HepG2 (cell line): ENCODE measurements at regions not wholly inside any gene's neighbourhood (a gene's known extent, or its start where the extent isn't known, plus 50 kb on each side); places are given as distances from the start of the nearest gene placed in this dataset.

Source experiments
- CREB1 ChIP-seq, 2 experiments: fragments of 450-650 bp in 1 of 2; IDR thresholded peaks; 2 replicates each; pipeline ENCODE4 v1.6.1; 2016 to 2017; ENCODE audit warnings: control low read depth in 1 of 2, mild to moderate bottlenecking in 1 of 2, missing compliant biosample characterization in 1 of 2, missing genetic modification characterization in 1 of 2
- KDM2A ChIP-seq: sonication (generic); formaldehyde crosslinking; IDR thresholded peaks from 2 replicates; pipeline ENCODE4 v1.4.0; 2020; ENCODE audit warnings: low read depth, missing genetic modification reagents, borderline replicate concordance
- RAD21 ChIP-seq: fragments of 450-650 bp; formaldehyde crosslinking; IDR thresholded peaks from 2 replicates; pipeline ENCODE4 v1.5.0; 2020; ENCODE audit warnings: mild to moderate bottlenecking
- U2AF1 ChIP-seq: fragments of 200-400 bp; formaldehyde crosslinking; optimal IDR thresholded peaks from 2 replicates; pipeline ENCODE3; 2017; ENCODE audit warnings: mild to moderate bottlenecking, low read depth, low read length
- ZNF569 ChIP-seq: sonication (generic); formaldehyde crosslinking; IDR thresholded peaks from 2 replicates; pipeline ENCODE4 v1.5.0; 2020; ENCODE audit warnings: mild to moderate bottlenecking, missing genetic modification reagents, moderate library complexity, borderline replicate concordance
- ZNF841 ChIP-seq: sonication (generic); formaldehyde crosslinking; IDR thresholded peaks from 2 replicates; pipeline ENCODE4 v1.8.1; 2023; ENCODE audit warnings: missing genetic modification reagents, borderline replicate concordance
- TF ChIP-seq, protein P1 (sequence below): IDR thresholded peaks from 2 replicates; pipeline ENCODE4 v1.6.1; 2012; ENCODE audit warnings: inconsistent platforms
- TF ChIP-seq, protein P2 (sequence below): sonication (generic); formaldehyde crosslinking; IDR thresholded peaks from 2 replicates; pipeline ENCODE4 v1.4.0; 2020; ENCODE audit warnings: missing genetic modification reagents
- TF ChIP-seq, protein P3 (sequence below): sonication (generic); formaldehyde crosslinking; IDR thresholded peaks from 2 replicates; pipeline ENCODE4 v1.4.0; 2020; ENCODE audit warnings: missing genetic modification reagents, mild to moderate bottlenecking, borderline replicate concordance
- TF ChIP-seq, protein P4 (sequence below): sonication (generic); formaldehyde crosslinking; IDR thresholded peaks from 2 replicates; pipeline ENCODE4 v1.5.0; 2020; ENCODE audit warnings: mild to moderate bottlenecking, missing genetic modification reagents, moderate library complexity

DNA sequence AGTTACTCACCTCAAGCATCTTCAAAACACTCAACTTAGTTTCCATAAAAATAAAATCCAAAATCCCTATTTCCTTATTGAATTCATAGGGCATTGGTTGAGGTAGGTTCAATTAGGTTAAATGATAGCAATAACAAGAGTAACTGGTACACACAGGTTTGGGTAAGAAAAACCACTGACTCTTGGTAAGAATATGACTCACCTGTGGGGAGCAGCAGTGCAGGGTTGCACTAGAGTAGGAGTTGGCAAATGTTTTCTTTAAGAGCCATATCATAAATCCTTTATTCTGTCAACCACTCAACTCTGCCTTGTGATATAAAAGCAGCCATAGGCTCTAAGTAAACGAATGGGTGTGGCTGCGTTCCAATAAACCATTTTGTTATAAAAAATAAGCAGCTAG, 71.4 kb upstream of the CDH20 start:
- TF ChIP-seq ZNF569 = no peak
- TF ChIP-seq KDM2A (CRISPR knock-in tag) = no peak
- TF ChIP-seq CREB1 (IDR thresholded peaks at IDR 0.05) = no peak
- TF ChIP-seq CREB1 (CRISPR knock-in tag; IDR thresholded peaks at IDR 0.05) = no peak
- TF ChIP-seq, protein P1, sequence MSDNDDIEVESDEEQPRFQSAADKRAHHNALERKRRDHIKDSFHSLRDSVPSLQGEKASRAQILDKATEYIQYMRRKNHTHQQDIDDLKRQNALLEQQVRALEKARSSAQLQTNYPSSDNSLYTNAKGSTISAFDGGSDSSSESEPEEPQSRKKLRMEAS = no peak
- no peak for TF ChIP-seq ZNF841 (CRISPR knock-in tag)
- TF ChIP-seq, protein P2, sequence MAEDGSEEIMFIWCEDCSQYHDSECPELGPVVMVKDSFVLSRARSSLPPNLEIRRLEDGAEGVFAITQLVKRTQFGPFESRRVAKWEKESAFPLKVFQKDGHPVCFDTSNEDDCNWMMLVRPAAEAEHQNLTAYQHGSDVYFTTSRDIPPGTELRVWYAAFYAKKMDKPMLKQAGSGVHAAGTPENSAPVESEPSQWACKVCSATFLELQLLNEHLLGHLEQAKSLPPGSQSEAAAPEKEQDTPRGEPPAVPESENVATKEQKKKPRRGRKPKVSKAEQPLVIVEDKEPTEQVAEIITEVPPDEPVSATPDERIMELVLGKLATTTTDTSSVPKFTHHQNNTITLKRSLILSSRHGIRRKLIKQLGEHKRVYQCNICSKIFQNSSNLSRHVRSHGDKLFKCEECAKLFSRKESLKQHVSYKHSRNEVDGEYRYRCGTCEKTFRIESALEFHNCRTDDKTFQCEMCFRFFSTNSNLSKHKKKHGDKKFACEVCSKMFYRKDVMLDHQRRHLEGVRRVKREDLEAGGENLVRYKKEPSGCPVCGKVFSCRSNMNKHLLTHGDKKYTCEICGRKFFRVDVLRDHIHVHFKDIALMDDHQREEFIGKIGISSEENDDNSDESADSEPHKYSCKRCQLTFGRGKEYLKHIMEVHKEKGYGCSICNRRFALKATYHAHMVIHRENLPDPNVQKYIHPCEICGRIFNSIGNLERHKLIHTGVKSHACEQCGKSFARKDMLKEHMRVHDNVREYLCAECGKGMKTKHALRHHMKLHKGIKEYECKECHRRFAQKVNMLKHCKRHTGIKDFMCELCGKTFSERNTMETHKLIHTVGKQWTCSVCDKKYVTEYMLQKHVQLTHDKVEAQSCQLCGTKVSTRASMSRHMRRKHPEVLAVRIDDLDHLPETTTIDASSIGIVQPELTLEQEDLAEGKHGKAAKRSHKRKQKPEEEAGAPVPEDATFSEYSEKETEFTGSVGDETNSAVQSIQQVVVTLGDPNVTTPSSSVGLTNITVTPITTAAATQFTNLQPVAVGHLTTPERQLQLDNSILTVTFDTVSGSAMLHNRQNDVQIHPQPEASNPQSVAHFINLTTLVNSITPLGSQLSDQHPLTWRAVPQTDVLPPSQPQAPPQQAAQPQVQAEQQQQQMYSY = no peak
- TF ChIP-seq, protein P3, sequence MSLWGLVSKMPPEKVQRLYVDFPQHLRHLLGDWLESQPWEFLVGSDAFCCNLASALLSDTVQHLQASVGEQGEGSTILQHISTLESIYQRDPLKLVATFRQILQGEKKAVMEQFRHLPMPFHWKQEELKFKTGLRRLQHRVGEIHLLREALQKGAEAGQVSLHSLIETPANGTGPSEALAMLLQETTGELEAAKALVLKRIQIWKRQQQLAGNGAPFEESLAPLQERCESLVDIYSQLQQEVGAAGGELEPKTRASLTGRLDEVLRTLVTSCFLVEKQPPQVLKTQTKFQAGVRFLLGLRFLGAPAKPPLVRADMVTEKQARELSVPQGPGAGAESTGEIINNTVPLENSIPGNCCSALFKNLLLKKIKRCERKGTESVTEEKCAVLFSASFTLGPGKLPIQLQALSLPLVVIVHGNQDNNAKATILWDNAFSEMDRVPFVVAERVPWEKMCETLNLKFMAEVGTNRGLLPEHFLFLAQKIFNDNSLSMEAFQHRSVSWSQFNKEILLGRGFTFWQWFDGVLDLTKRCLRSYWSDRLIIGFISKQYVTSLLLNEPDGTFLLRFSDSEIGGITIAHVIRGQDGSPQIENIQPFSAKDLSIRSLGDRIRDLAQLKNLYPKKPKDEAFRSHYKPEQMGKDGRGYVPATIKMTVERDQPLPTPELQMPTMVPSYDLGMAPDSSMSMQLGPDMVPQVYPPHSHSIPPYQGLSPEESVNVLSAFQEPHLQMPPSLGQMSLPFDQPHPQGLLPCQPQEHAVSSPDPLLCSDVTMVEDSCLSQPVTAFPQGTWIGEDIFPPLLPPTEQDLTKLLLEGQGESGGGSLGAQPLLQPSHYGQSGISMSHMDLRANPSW (CRISPR knock-in tag) = no peak
- no peak for TF ChIP-seq U2AF1
- no peak for TF ChIP-seq RAD21 (CRISPR knock-in tag)
- TF ChIP-seq, protein P4, sequence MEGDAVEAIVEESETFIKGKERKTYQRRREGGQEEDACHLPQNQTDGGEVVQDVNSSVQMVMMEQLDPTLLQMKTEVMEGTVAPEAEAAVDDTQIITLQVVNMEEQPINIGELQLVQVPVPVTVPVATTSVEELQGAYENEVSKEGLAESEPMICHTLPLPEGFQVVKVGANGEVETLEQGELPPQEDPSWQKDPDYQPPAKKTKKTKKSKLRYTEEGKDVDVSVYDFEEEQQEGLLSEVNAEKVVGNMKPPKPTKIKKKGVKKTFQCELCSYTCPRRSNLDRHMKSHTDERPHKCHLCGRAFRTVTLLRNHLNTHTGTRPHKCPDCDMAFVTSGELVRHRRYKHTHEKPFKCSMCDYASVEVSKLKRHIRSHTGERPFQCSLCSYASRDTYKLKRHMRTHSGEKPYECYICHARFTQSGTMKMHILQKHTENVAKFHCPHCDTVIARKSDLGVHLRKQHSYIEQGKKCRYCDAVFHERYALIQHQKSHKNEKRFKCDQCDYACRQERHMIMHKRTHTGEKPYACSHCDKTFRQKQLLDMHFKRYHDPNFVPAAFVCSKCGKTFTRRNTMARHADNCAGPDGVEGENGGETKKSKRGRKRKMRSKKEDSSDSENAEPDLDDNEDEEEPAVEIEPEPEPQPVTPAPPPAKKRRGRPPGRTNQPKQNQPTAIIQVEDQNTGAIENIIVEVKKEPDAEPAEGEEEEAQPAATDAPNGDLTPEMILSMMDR = no peak
